ENCODE measurements at regions not wholly inside any gene's neighbourhood (a gene's known extent, or its start where the extent isn't known, plus 50 kb on each side); places are given as distances from the start of the nearest gene placed in this dataset.

DNA sequence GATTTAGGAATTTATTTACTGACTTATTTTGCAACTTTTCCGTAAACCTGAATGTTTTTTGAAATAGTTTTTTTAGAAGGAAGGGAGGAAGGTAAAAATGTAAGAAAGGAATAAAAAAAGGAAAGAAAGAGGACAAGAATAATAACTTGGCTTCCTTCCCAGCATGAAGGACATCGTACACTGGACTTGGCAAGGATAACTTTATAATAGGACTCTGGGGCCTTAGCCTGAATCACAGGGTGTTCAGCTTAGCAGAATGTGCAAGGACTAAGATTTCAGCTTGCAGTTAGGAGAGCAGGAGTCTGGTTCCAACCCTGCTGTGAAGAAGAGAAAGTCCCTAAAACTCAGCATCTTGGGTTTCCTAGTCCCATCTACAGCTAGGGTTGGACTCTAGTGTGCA is 1053.3 kb downstream of the VRK1 start:
- no peak overlapping the region for H3K27ac ChIP-seq (ENCODE audit: low read length)
- H3K36me3 ChIP-seq (ENCODE audit: control insufficient read depth, insufficient read depth, low read length) = no peaks in the 10 kb centered on the region
- H3K4me3 ChIP-seq (ENCODE audit: low read length) = no peak overlapping the region

DNA sequence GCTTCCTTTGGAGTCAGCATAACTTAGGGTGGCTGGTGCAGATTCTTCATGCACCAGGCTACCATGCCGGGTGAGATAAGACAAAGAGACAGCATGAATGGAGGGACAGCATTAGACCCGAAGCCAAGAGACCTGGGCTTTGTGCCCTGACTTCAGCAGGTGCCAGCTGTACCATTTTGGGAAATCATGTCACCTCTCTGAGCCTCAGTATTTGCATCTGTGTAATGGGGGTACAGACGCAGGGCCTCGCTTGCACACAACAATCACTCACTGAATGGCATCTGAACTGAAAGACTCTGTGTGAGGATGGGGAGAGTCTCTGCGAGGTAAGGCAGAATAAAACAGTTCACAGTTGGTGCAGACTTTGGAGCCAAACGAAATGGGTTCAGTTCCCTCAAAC is 1053.7 kb downstream of the VRK1 start:
- no CpG with 5 or more reads among the region's 6 CpGs for WGBS (ENCODE audit: insufficient coverage, insufficient read length)
- DNase-seq (ENCODE audit: low read depth, low spot score) = no peak
- Histone ChIP-seq H3K4me1 (ENCODE audit: control insufficient read depth, insufficient read depth, low read length) (no peaks in the 10 kb centered on the region; the same call in 1 of the 2 replicates), H3K27ac (ENCODE audit: low read length) (no peak overlapping the region), H3K27me3 (ENCODE audit: control insufficient read depth, insufficient read depth, low read length) (no peaks in the 10 kb centered on the region), H3K4me3 (ENCODE audit: low read length) (no peak overlapping the region), H3K36me3 (ENCODE audit: control insufficient read depth, insufficient read depth, low read length) (no peaks in the 10 kb centered on the region), H3K9me3 (ENCODE audit: control insufficient read depth, insufficient read depth, low read length) (no peaks in the 10 kb centered on the region)

More for the DNA sequence above, 1053.3 kb downstream of the VRK1 start:
- no peaks in the 10 kb centered on the region for H3K27me3 ChIP-seq (ENCODE audit: control insufficient read depth, insufficient read depth, low read length)
- no peak for DNase-seq (ENCODE audit: low read depth, low spot score)
- H3K9me3 ChIP-seq (ENCODE audit: control insufficient read depth, insufficient read depth, low read length) = no peaks in the 10 kb centered on the region
- WGBS (ENCODE audit: insufficient coverage, insufficient read length) = 100% methylated on average over 1 of the region's 2 CpGs
- no peaks in the 10 kb centered on the region; the same call in 1 of the 2 replicates for H3K4me1 ChIP-seq (ENCODE audit: control insufficient read depth, insufficient read depth, low read length)

DNA sequence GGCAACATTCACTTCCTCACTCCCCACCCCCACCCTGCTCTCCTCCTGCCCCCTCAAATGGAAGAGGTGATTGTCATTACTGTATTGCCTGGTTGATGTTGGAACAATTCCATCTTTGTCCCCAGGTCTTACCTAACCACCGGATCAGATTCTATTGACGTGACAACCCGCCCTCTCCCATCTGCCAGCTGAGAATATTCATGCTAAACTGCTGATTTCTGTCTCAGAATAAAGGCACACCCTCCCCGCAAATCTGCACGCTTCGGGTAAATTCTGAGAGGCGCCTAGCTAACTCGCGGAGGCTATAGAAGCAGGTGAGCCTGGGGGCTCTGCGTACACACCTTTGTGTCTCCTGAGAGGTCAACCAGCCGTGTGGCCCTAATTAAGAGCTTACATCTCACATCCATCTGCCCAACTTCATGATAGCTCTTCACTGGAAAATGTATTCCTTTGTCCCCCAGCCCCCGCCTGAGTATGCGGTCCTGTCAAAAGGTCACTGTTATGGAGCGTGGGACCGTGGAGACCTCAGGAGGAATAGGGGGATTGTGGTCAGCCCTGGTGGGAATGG is 1054.3 kb downstream of the VRK1 start:
- H3K9me3 ChIP-seq (ENCODE audit: control insufficient read depth, insufficient read depth, low read length) = no peaks in the 10 kb centered on the region
- no peaks in the 10 kb centered on the region; the same call in 1 of the 2 replicates for H3K4me1 ChIP-seq (ENCODE audit: control insufficient read depth, insufficient read depth, low read length)
- no peak overlapping the region for H3K27ac ChIP-seq (ENCODE audit: low read length)
- no peaks in the 10 kb centered on the region for H3K27me3 ChIP-seq (ENCODE audit: control insufficient read depth, insufficient read depth, low read length)
- H3K4me3 ChIP-seq (ENCODE audit: low read length) = no peak overlapping the region
- no CpG with 5 or more reads among the region's 15 CpGs for WGBS (ENCODE audit: insufficient coverage, insufficient read length)
- DNase-seq (ENCODE audit: low read depth, low spot score) = no peak
- H3K36me3 ChIP-seq (ENCODE audit: control insufficient read depth, insufficient read depth, low read length) = no peaks in the 10 kb centered on the region

DNA sequence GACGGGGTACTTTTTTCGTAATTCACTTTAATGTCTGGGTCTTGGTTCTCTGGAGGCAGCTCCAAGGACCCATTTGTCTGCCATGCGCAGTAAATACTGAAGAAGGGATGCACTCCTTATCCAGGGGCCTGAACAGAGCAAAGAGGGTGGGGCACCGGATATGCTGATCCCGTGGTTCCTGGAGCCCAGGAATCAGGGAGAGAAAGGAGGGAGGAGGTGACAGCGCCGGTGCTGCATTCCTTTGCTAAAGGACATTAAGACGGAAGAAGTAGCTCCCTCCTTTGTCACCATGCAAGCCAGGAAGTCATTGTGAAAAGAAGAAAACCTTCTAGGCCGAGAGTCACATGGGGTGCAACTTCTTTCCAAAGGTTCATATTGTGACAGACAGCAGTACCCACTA is 1057.7 kb downstream of the VRK1 start:
- Histone ChIP-seq H3K36me3 (ENCODE audit: control insufficient read depth, insufficient read depth, low read length) (no peaks in the 10 kb centered on the region), H3K27ac (ENCODE audit: low read length) (no peak overlapping the region), H3K9me3 (ENCODE audit: control insufficient read depth, insufficient read depth, low read length) (no peaks in the 10 kb centered on the region), H3K4me3 (ENCODE audit: low read length) (no peak overlapping the region), H3K4me1 (ENCODE audit: control insufficient read depth, insufficient read depth, low read length) (no peaks in the 10 kb centered on the region; the same call in 1 of the 2 replicates), H3K27me3 (ENCODE audit: control insufficient read depth, insufficient read depth, low read length) (no peaks in the 10 kb centered on the region)
- DNase-seq (ENCODE audit: low read depth, low spot score) = no peak
- WGBS (ENCODE audit: insufficient coverage, insufficient read length) = no CpG with 5 or more reads among the region's 9 CpGs

DNA sequence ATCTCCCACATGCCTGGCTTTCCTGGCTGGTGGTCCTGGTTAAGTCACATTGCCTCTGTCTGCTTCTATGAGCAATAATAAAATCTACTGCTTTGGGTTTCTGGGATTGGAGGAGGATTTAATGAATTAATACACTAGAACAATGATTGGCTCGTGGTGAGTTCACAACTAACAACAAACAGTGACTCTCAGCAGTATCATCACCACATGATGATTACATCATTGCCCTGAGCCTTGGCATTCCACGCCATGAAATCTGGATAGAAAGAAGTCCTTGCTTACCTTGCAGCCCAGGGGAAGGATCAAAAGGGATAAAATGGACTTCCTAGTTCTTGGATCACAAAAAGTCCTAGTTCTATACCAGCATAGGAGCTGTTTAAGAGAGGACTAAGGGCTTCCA is 1069.0 kb downstream of the VRK1 start:
- WGBS (ENCODE audit: insufficient coverage, insufficient read length) = no CpG with 5 or more reads among the region's 2 CpGs

DNA sequence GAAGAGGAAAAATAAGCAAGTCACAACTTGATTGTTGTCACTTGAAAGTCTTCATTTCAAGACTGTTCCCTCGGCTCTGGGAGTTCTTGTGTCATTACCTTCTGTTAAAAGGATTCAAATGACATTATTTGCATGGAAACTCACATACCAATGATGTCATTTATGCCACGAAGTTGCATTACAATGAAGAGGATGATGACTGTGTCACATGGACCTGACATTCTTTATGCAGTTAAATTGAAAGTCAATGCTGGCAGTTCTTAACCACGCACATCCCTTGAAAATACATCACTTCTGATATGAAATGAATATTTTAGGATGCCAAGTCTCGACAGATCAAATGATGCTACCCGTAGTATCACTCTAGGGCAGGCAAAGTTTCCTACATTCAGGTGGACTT is 1069.5 kb downstream of the VRK1 start:
- Histone ChIP-seq H3K27ac (ENCODE audit: low read length) (no peak overlapping the region), H3K27me3 (ENCODE audit: control insufficient read depth, insufficient read depth, low read length) (no peaks in the 10 kb centered on the region), H3K36me3 (ENCODE audit: control insufficient read depth, insufficient read depth, low read length) (no peaks in the 10 kb centered on the region), H3K4me3 (ENCODE audit: low read length) (no peak overlapping the region), H3K9me3 (ENCODE audit: control insufficient read depth, insufficient read depth, low read length) (no peaks in the 10 kb centered on the region), H3K4me1 (ENCODE audit: control insufficient read depth, insufficient read depth, low read length) (peaks cover 2% of the 10 kb centered on the region; the same call in 1 of the 2 replicates)
- DNase-seq (ENCODE audit: low read depth, low spot score) = peak; percentile 7
- no CpG with 5 or more reads among the region's 5 CpGs for WGBS (ENCODE audit: insufficient coverage, insufficient read length)

More for the DNA sequence above, 1069.0 kb downstream of the VRK1 start:
- H3K27ac ChIP-seq (ENCODE audit: low read length) = no peak overlapping the region
- H3K36me3 ChIP-seq (ENCODE audit: control insufficient read depth, insufficient read depth, low read length) = no peaks in the 10 kb centered on the region
- H3K4me1 ChIP-seq (ENCODE audit: control insufficient read depth, insufficient read depth, low read length) = peaks cover 2% of the 10 kb centered on the region; the same call in 1 of the 2 replicates
- DNase-seq (ENCODE audit: low read depth, low spot score) = no peak
- H3K9me3 ChIP-seq (ENCODE audit: control insufficient read depth, insufficient read depth, low read length) = no peaks in the 10 kb centered on the region
- no peaks in the 10 kb centered on the region for H3K27me3 ChIP-seq (ENCODE audit: control insufficient read depth, insufficient read depth, low read length)
- no peak overlapping the region for H3K4me3 ChIP-seq (ENCODE audit: low read length)

DNA sequence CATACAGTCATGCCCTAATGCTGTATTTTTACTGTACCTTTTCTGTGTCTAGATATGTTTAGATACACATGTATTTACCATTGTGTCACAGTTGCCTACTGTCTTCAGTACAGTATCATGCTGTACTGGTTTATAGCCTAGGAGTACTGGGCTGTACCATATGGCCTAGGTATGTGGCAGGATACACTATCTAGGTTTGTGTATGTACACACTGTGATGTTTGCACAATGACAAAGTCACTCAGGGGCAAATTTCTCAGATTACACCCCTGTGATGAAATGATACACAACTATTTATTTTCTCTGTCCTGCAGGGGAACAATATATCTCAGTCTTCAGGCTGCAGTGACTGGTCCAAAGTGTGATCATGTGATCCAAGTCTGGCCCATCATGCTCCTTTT is 1076.1 kb downstream of the VRK1 start:
- Histone ChIP-seq H3K4me3 (ENCODE audit: low read length) (no peak overlapping the region), H3K4me1 (ENCODE audit: control insufficient read depth, insufficient read depth, low read length) (peaks cover 3% of the 10 kb centered on the region; the same call in 1 of the 2 replicates), H3K27ac (ENCODE audit: low read length) (no peak overlapping the region), H3K27me3 (ENCODE audit: control insufficient read depth, insufficient read depth, low read length) (no peaks in the 10 kb centered on the region), H3K36me3 (ENCODE audit: control insufficient read depth, insufficient read depth, low read length) (no peaks in the 10 kb centered on the region), H3K9me3 (ENCODE audit: control insufficient read depth, insufficient read depth, low read length) (no peaks in the 10 kb centered on the region)
- no peak for DNase-seq (ENCODE audit: low read depth, low spot score)

DNA sequence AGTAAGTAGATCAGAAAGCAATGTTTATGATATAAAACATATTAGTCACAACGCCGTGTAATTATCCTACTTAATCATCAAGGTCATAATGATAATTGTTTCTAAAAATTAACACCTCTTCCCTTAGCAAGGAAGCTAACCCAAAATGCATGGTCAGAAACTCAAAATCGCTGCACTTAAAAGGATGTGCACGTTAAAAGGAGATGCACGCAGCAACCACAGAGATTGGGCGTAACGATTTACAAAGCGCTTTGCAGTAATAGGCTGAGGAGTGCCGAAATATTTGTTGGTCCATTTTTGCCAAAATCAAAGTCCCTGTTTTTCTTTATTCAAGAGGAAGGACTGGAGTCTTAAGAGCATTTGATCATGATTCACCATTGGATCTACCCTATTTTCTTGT is 1077.2 kb downstream of the VRK1 start:
- DNase-seq (ENCODE audit: low read depth, low spot score) = no peak
- no CpG with 5 or more reads among the region's 9 CpGs for WGBS (ENCODE audit: insufficient coverage, insufficient read length)
- Histone ChIP-seq H3K36me3 (ENCODE audit: control insufficient read depth, insufficient read depth, low read length) (no peaks in the 10 kb centered on the region), H3K9me3 (ENCODE audit: control insufficient read depth, insufficient read depth, low read length) (no peaks in the 10 kb centered on the region), H3K4me3 (ENCODE audit: low read length) (no peak overlapping the region), H3K27ac (ENCODE audit: low read length) (no peak overlapping the region), H3K27me3 (ENCODE audit: control insufficient read depth, insufficient read depth, low read length) (no peaks in the 10 kb centered on the region), H3K4me1 (ENCODE audit: control insufficient read depth, insufficient read depth, low read length) (peaks cover 3% of the 10 kb centered on the region; the same call in 1 of the 2 replicates)

DNA sequence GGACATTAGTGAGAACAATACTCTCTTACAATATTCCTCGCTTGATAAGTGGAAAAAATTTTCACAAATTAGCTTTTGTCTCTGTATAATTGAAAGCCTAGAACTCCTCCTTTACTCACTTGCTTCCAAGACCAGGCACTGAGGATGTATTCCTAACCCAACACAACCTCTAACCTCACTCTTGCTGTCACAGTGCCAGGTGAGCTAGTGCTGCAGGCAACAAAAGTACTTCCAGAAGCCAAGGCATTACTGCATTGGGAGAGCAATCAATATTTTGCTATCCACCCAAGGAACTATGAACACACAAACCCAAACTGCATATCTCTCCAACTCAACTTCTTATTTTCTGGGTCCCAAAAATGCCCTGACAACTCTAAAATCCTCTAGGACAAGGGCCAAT is 1081.0 kb downstream of the VRK1 start:
- H3K4me1 ChIP-seq (ENCODE audit: control insufficient read depth, insufficient read depth, low read length) = peaks cover 3% of the 10 kb centered on the region; the same call in 1 of the 2 replicates
- no peaks in the 10 kb centered on the region for H3K36me3 ChIP-seq (ENCODE audit: control insufficient read depth, insufficient read depth, low read length)
- H3K27me3 ChIP-seq (ENCODE audit: control insufficient read depth, insufficient read depth, low read length) = no peaks in the 10 kb centered on the region
- no CpG with 5 or more reads among the region's 1 CpG for whole genome bisulfite sequencing (ENCODE audit: insufficient coverage, insufficient read length)
- DNase-seq (ENCODE audit: low read depth, low spot score) = no peak
- no peak overlapping the region for H3K27ac ChIP-seq (ENCODE audit: low read length)
- no peak overlapping the region for H3K4me3 ChIP-seq (ENCODE audit: low read length)
- no peaks in the 10 kb centered on the region for H3K9me3 ChIP-seq (ENCODE audit: control insufficient read depth, insufficient read depth, low read length)

DNA sequence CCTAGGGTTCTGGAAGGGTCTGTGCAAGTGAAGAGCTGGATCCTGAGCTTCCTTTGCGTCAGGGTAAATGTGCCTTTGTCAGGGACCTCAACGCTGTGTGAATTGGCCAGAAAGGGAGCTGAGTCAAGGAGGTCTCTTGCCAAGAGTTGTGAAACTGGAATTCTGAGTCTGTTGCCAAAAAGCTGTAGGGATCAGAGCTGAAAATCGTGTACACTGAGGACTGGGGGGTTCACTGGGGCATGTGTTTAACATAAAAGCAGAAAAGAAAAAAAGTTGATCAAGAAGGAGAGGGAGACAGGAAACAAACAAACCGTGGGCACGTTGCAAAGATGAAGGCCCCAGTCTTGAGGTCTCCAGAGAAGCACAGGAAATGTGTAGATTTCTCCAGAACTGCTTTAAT is 1081.5 kb downstream of the VRK1 start:
- Histone ChIP-seq H3K27ac (ENCODE audit: low read length) (no peak overlapping the region), H3K27me3 (ENCODE audit: control insufficient read depth, insufficient read depth, low read length) (no peaks in the 10 kb centered on the region), H3K36me3 (ENCODE audit: control insufficient read depth, insufficient read depth, low read length) (no peaks in the 10 kb centered on the region), H3K4me3 (ENCODE audit: low read length) (no peak overlapping the region), H3K9me3 (ENCODE audit: control insufficient read depth, insufficient read depth, low read length) (no peaks in the 10 kb centered on the region), H3K4me1 (ENCODE audit: control insufficient read depth, insufficient read depth, low read length) (peaks cover under 1% of the 10 kb centered on the region; the same call in 1 of the 2 replicates)
- DNase-seq (ENCODE audit: low read depth, low spot score) = no peak
- no CpG with 5 or more reads among the region's 5 CpGs for WGBS (ENCODE audit: insufficient coverage, insufficient read length)

DNA sequence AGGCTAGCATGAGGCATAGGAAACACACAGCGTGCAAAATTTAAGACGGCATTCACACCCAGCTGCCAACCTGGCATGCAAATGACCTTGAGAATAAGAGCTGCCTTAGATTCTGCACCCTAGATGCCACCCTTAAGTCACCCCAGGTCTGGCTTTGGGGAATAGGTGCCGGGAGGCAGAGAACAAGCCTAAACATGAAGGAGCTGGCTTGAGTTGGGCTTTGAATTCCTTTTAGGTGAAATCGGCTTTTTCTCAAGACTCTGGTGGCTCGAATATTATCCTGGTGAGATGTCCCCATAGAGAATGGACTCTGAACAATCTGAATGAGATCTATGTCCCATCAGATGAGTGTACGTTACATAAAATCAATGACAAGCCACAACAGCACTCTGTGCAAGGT is 1090.5 kb downstream of the VRK1 start:
- H3K4me1 ChIP-seq (ENCODE audit: control insufficient read depth, insufficient read depth, low read length) = no peaks in the 10 kb centered on the region
- H3K27ac ChIP-seq (ENCODE audit: low read length) = no peak overlapping the region
- H3K27me3 ChIP-seq (ENCODE audit: control insufficient read depth, insufficient read depth, low read length) = no peaks in the 10 kb centered on the region
- no peak for DNase-seq (ENCODE audit: low read depth, low spot score)
- no peaks in the 10 kb centered on the region for H3K36me3 ChIP-seq (ENCODE audit: control insufficient read depth, insufficient read depth, low read length)
- H3K9me3 ChIP-seq (ENCODE audit: control insufficient read depth, insufficient read depth, low read length) = no peaks in the 10 kb centered on the region
- no CpG with 5 or more reads among the region's 6 CpGs for WGBS (ENCODE audit: insufficient coverage, insufficient read length)
- H3K4me3 ChIP-seq (ENCODE audit: low read length) = no peak overlapping the region
